Liver (tissue), 3 donors: ENCODE measurements at regions not wholly inside any gene's neighbourhood (a gene's known extent, or its start where the extent isn't known, plus 50 kb on each side); places are given as distances from the start of the nearest gene placed in this dataset.

Experiments used
- ATF3 ChIP-seq: IDR thresholded peaks from 2 replicates; pipeline ENCODE4 v1.6.1; 2016; ENCODE audit warnings: antibody characterized with exemption
- CTCF ChIP-seq: fragments of 150-350 bp; IDR thresholded peaks from 2 replicates; pipeline ENCODE4 v1.5.1; 2017; ENCODE audit warnings: improper control_type of control experiment, low read depth, low read length; ENCODE audit not compliant: missing input control
- FOXA1 ChIP-seq: IDR thresholded peaks from 2 replicates; pipeline ENCODE4 v1.6.1; 2016; ENCODE audit warnings: antibody characterized with exemption
- REST ChIP-seq: IDR thresholded peaks from 2 replicates; pipeline ENCODE4 v1.6.1; 2016; ENCODE audit warnings: antibody characterized with exemption, mild to moderate bottlenecking
- RXRA ChIP-seq, 2 donors: IDR thresholded peaks; 2 replicates each; pipeline ENCODE4 v1.6.1; 2017 to 2018; ENCODE audit warnings: antibody characterized with exemption in 2 of 2, mild to moderate bottlenecking in 1 of 2
- TAF1 ChIP-seq: conservative IDR thresholded peaks from 2 replicates; pipeline ENCODE4 v1.6.1; 2016; ENCODE audit warnings: antibody characterized with exemption, mild to moderate bottlenecking
- donor health status: healthy.
- donor health status: healthy.

GRCh38 chr18:22482948-22483347 lies 65.2 kb upstream of the CTAGE1 start:
- TF ChIP-seq CTCF (no peak), REST (no peak), ATF3 (no peak), RXRA (IDR thresholded peaks at IDR 0.05) (no peak), TAF1 (no peak), FOXA1 (no peak)
